NB4 (cell line): ENCODE measurements at regions not wholly inside any gene's neighbourhood (a gene's known extent, or its start where the extent isn't known, plus 50 kb on each side); places are given as distances from the start of the nearest gene placed in this dataset.

ENCODE experiments used
- DNase-seq: peaks from one replicate; pipeline ENCODE4 v3.0.0; 2010; ENCODE audit warnings: low read depth
- H3K4me3 ChIP-seq: one replicate; pipeline ENCODE4 v1.5.1; 2011; ENCODE audit warnings: mild to moderate bottlenecking, low read depth, low read length, moderate library complexity
- CTCF ChIP-seq: IDR thresholded peaks from one replicate; pipeline ENCODE4 v1.5.1; 2012; ENCODE audit warnings: low read depth, low read length
- MAX ChIP-seq: IDR thresholded peaks from 2 replicates; pipeline ENCODE4 v1.6.1; 2011; ENCODE audit warnings: low read depth, low read length
- MYC ChIP-seq: IDR thresholded peaks from 2 replicates; pipeline ENCODE4 v1.6.1; 2011; ENCODE audit warnings: low read depth, low read length
- POLR2A ChIP-seq: IDR thresholded peaks from 2 replicates; pipeline ENCODE4 v1.6.1; 2011; ENCODE audit warnings: mild to moderate bottlenecking; ENCODE audit not compliant: insufficient read length; ENCODE audit errors: extremely low read depth

GRCh38 chr2:147558620-147559019 lies 286.2 kb upstream of the ACVR2A start:
- H3K4me3 ChIP-seq, result no peak overlapping the region
- no peak for DNase-seq
- TF ChIP-seq MAX (no peak), POLR2A (no peak), CTCF (no peak), MYC (no peak)

GRCh38 chr2:147554521-147555107 lies 290.2 kb upstream of the ACVR2A start:
- no peak for DNase-seq

DNA sequence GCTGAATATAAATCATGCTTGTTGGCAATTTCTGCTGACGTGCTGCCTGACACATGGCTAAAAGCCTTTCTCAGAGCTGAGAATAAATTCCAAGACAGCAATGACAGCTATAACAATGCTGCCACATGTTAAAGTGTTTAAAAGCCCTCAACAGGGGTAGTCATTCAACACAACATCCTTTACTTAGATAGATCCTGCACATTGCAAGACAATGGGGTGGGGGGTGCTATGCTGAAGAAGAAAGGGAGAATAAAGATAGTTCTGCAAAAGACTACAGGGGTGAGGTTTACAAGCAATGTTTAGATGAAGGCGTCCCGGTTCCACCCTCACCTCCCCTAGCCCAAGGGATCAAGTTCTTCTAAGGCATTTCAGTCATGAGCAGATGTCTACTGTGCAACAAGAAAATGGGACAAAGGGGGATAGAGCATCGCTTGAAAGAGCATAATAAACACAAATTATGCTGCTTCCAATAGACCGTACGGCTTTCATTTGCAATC lies 291.0 kb upstream of the ACVR2A start:
- no peak for TF ChIP-seq MAX
- no peak for TF ChIP-seq CTCF
- TF ChIP-seq MYC, result no peak
- TF ChIP-seq POLR2A, result no peak
- DNase-seq, result no peak

More at GRCh38 chr2:147554521-147555107, 290.2 kb upstream of the ACVR2A start:
- no peak for TF ChIP-seq POLR2A
- no peak overlapping the region for H3K4me3 ChIP-seq

DNA sequence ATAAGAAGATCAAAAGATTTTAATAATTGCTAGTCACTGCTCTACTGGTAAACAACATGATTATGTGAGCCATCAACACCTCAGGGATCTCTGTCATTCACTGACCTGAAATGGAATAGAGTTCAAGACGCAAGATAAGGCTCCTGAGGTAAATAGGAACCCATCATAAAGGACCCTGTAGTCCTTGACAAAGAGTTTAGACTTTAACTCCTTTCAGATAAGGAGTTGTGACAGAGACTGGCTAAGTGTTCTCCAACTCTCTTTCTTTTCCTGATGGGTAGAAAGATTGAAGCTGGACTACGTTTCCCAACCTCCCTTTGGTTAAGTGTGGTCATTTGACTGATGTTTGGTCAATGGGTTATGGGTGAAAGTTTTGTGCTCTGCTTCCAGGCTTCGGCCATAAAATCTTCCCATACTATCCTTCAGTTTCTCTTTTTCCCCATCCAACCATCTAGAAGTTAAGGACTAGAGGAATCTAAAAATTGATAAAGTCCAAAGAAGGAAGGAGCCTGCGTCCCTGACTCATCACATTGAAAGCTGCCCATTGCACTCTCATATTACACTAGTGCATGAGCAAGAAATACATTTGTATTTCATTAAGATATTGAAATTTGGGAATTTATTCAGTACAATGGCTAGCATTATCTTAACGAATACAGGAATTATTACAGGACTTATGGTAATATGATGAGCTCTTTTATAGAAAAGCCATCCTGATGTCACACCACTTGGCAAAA lies 293.7 kb upstream of the ACVR2A start:
- TF ChIP-seq MYC (no peak), MAX (no peak), CTCF (no peak), POLR2A (no peak)
- H3K4me3 ChIP-seq, result no peak overlapping the region
- no peak for DNase-seq

More for the DNA sequence above, 291.0 kb upstream of the ACVR2A start:
- H3K4me3 ChIP-seq, result no peak overlapping the region

GRCh38 chr2:147549054-147549453 lies 295.8 kb upstream of the ACVR2A start:
- no peak overlapping the region for H3K4me3 ChIP-seq
- TF ChIP-seq MAX (no peak), CTCF (no peak), POLR2A (no peak), MYC (no peak)
- no peak for DNase-seq

GRCh38 chr2:147548451-147548850 lies 296.4 kb upstream of the ACVR2A start:
- no peak overlapping the region for H3K4me3 ChIP-seq
- TF ChIP-seq MYC (no peak), MAX (no peak), POLR2A (no peak), CTCF (no peak)
- DNase-seq, result no peak
